ENCODE measurements at regions not wholly inside any gene's neighbourhood (a gene's known extent, or its start where the extent isn't known, plus 50 kb on each side); places are given as distances from the start of the nearest gene placed in this dataset.

DNA sequence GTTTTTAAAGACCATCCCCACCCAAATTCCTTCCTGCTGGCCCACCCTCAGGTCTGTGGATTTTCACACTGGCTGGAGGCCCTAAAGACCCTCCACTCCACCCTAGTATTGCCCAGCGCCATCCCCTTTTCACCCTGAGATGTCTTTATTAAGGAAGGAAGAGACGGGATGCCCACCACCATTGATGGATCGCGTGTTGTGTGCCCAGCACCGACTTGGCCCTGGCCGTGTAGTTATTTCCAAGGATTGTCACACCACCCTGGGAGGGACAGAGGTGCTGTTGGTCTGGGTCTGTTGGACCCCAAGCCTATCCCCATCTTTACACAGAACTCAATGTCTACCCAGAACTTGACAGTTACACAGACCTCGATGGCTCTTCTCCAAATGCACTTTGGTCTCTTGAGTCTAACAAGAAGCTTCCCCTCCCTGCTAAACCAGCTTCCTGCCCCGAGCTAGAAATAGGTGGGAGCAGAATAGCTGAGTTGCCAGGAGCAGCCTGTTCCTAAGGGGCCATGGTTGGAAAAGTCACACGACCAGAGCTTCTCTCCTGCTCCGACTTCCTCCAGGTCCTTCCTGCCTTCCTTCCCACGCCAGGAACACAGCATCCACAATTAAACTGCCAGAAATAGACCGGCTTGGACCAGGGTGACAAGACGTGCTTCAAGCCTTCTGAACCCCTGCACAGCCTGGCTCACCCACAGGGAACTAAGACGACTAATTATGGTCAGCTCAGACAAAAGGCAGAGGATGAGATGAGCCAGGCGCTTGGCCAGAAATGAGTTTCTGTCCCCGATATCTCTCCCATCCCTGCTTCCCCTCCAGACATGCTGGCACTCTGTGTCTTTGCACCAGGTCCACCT, 139.5 kb upstream of the CHST15 start:
- no peak for DNase-seq (ENCODE audit: low read depth in 2 of 2)
- TF ChIP-seq, protein P1, sequence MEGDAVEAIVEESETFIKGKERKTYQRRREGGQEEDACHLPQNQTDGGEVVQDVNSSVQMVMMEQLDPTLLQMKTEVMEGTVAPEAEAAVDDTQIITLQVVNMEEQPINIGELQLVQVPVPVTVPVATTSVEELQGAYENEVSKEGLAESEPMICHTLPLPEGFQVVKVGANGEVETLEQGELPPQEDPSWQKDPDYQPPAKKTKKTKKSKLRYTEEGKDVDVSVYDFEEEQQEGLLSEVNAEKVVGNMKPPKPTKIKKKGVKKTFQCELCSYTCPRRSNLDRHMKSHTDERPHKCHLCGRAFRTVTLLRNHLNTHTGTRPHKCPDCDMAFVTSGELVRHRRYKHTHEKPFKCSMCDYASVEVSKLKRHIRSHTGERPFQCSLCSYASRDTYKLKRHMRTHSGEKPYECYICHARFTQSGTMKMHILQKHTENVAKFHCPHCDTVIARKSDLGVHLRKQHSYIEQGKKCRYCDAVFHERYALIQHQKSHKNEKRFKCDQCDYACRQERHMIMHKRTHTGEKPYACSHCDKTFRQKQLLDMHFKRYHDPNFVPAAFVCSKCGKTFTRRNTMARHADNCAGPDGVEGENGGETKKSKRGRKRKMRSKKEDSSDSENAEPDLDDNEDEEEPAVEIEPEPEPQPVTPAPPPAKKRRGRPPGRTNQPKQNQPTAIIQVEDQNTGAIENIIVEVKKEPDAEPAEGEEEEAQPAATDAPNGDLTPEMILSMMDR (IDR thresholded peaks at IDR 0.05; ENCODE audit: low read depth, low read length), result no peak
- H3K4me3 ChIP-seq (replicated peaks in 1 of 2; ENCODE audit: low read depth in 2 of 2, low read length in 2 of 2), result no peak overlapping the region

DNA sequence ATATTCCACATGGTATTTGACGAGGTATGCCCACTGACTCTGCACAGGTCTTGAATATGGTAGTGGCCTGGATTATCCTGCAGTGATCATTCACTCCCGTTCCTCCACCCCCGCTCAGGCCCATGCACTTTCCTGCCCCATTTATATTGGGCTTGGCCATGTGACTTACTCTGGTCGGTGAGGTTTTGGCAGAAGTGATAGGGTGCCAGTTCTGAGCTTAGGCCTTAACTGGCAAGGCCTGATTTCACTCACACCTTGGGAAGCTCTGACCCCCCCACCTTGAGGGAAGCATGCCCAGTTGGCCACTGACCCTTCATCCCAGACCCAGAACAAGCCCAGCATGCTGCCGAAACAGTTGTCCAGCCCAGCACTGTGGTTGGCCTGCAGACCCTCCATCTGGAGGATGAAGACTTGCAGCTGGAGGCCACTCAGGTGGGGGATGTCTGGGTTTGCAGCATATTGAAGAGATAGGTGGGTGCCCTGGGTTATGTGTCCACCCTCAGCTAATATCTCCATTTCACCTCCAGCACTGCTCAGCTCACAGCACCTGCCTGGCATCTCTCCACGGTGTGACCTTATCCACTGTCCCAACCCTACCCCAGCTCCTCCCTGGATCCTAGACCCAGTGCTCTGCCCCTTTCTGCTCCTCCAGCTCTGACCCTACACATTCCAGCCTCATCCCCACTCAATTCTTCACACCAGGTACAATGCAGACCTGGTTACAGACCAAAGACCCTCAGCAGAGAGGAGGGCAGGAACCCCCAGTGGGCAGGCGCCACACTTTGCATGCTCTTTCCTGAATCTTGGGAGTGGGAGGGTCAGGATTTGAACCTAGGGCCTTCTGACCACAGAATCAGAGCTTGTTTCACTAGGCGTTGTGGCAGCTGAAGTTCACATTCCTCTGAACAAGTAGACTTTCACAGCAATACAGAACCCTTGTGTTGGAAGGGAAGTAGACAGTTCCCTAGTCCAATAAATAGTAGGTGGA, 138.1 kb upstream of the CHST15 start:
- no peak for DNase-seq (ENCODE audit: low read depth in 2 of 2)
- TF ChIP-seq, protein P1 (IDR thresholded peaks at IDR 0.05; ENCODE audit: low read depth, low read length), result no peak
- H3K4me3 ChIP-seq (replicated peaks in 1 of 2; ENCODE audit: low read depth in 2 of 2, low read length in 2 of 2), result no peak overlapping the region

DNA sequence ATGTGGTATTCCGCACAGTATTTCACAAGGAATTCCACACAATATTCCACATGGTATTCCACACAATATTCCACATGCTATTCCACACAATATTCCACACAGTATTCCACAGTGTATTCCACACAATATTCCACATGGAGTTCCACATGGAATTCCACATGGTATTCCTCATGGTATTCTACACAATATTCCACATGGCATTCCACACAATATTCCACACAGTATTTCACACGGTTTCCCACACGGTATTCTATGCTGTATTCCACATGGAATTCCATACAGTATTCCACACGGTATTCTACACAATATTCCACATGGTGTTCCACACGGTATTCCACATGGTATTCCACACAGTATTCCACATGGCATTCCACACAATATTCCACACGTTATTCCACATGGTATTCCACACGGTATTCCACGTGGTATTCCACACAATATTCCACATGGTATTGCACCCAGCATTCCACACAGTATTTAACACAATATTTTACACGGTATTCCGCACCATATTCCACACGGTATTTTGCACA, 137.3 kb upstream of the CHST15 start:
- no peak for DNase-seq (ENCODE audit: low read depth in 2 of 2)
- TF ChIP-seq, protein P1 (IDR thresholded peaks at IDR 0.05; ENCODE audit: low read depth, low read length), result no peak
- no peak overlapping the region for H3K4me3 ChIP-seq (replicated peaks in 1 of 2; ENCODE audit: low read depth in 2 of 2, low read length in 2 of 2)

DNA sequence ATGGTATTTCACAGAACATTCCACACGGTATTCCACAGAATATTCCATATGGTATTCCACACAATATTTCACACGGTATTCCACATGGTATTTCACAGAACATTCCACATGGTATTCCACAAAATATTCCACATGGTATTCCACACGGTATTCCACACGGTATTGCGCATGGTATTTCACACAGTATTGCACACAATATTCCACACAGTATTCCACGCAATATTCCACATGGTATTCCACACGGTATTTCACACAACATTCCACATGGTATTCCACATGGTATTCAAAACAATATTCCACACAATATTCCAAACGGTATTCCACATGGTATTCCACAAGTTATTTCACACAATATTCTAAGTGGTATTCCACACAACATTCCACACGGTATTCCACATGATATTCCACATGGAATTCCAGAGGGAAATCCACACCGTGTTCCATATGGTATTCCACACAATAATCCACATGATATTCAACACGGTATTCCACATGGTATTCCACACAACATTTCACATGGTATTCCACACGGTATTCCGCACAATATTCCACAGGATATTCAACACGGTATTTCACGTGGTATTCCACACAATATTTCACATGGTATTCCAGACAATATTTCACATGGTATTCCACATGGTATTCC, 136.7 kb upstream of the CHST15 start:
- TF ChIP-seq, protein P1 (IDR thresholded peaks at IDR 0.05; ENCODE audit: low read depth, low read length), result no peak

DNA sequence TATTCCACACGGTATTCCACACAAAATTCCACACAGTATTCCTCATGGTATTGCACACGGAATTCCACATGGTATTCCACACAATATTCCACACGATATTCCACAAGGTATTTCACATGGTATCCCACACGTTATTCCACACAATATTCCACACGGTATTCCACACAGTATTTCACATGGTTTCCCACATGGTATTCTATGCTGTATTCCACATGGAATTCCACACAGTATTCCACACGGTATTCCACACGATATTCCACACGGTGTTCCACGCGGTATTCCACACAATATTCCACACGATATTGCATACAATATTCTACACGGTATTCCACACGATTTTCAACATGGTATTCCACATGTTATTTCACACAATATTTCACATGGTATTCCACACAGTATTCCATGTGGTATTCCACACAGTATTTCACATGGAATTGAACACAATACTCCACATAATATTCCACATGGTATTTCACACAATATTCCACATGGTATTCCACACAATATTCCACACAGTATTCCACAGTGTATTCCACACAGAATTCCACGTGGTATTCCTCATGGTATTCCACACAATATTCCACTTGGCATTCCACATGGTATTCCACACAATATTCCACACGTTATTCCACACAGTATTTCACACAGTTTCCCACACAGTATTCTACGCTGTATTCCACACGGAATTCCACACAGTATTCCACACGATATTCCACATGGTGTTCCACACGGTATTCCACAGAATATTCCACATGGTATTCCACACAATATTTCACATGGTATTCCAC, 136.0 kb upstream of the CHST15 start:
- TF ChIP-seq, protein P1 (IDR thresholded peaks at IDR 0.05; ENCODE audit: low read depth, low read length), result no peak
- H3K4me3 ChIP-seq (replicated peaks in 1 of 2; ENCODE audit: low read depth in 2 of 2, low read length in 2 of 2), result no peak overlapping the region
- DNase-seq (ENCODE audit: low read depth in 2 of 2), result no peak

More for the DNA sequence above, 136.7 kb upstream of the CHST15 start:
- H3K4me3 ChIP-seq (replicated peaks in 1 of 2; ENCODE audit: low read depth in 2 of 2, low read length in 2 of 2), result no peak overlapping the region
- no peak for DNase-seq (ENCODE audit: low read depth in 2 of 2)
